ENCODE measurements at regions not wholly inside any gene's neighbourhood (a gene's known extent, or its start where the extent isn't known, plus 50 kb on each side); places are given as distances from the start of the nearest gene placed in this dataset.

- DNase-seq, result no peak
Measured at GRCh38 chr5:143729334-143729946, 82.5 kb upstream of the HMHB1 start.

- no peak for DNase-seq
Measured at GRCh38 chr5:143723159-143723558, 88.8 kb upstream of the HMHB1 start.

- no peak for DNase-seq
Measured at GRCh38 chr5:143721925-143722324, 90.0 kb upstream of the HMHB1 start.

GRCh38 chr5:143720689-143721088 lies 91.3 kb upstream of the HMHB1 start:
- no peak for DNase-seq

- DNase-seq, result no peak
Measured at GRCh38 chr5:143717400-143717799, 94.6 kb upstream of the HMHB1 start.

GRCh38 chr5:143716881-143717280 lies 95.1 kb upstream of the HMHB1 start:
- no peak for DNase-seq

- no peak for DNase-seq
Measured at GRCh38 chr5:143715616-143716015, 96.3 kb upstream of the HMHB1 start.

- no peak for DNase-seq
Measured at GRCh38 chr5:143714629-143715028, 97.3 kb upstream of the HMHB1 start.

GRCh38 chr5:143713047-143714003 lies 98.6 kb upstream of the HMHB1 start:
- no peak for DNase-seq

GRCh38 chr5:143708672-143709071 lies 103.3 kb upstream of the HMHB1 start:
- DNase-seq, result no peak

GRCh38 chr5:143707806-143708205 lies 104.2 kb upstream of the HMHB1 start:
- DNase-seq, result no peak

GRCh38 chr5:143705381-143705780 lies 106.6 kb upstream of the HMHB1 start:
- no peak for DNase-seq

- DNase-seq, result no peak
Measured at GRCh38 chr5:143703659-143704058, 108.3 kb upstream of the HMHB1 start.

GRCh38 chr5:143701493-143701892 lies 110.5 kb upstream of the HMHB1 start:
- no peak for DNase-seq

- DNase-seq, result no peak
Measured at GRCh38 chr5:143700994-143701393, 111.0 kb upstream of the HMHB1 start.

GRCh38 chr5:143699121-143699520 lies 112.8 kb upstream of the HMHB1 start:
- DNase-seq, result no peak

- no peak for DNase-seq
Measured at GRCh38 chr5:143698574-143698973, 113.4 kb upstream of the HMHB1 start.

- DNase-seq, result no peak
Measured at GRCh38 chr5:143696921-143697320, 115.0 kb upstream of the HMHB1 start.

- DNase-seq, result no peak
Measured at GRCh38 chr5:143695941-143696340, 116.0 kb upstream of the HMHB1 start.

GRCh38 chr5:143695244-143695864 lies 116.6 kb upstream of the HMHB1 start:
- DNase-seq, result no peak

GRCh38 chr5:143694357-143694756 lies 117.6 kb upstream of the HMHB1 start:
- DNase-seq, result no peak

GRCh38 chr5:143693651-143694252 lies 118.2 kb upstream of the HMHB1 start:
- DNase-seq, result no peak

- no peak for DNase-seq
Measured at GRCh38 chr5:143692342-143692741, 119.6 kb upstream of the HMHB1 start.

GRCh38 chr5:143691945-143692290 lies 120.0 kb upstream of the HMHB1 start:
- DNase-seq, result no peak
